ENCODE measurements at regions not wholly inside any gene's neighbourhood (a gene's known extent, or its start where the extent isn't known, plus 50 kb on each side); places are given as distances from the start of the nearest gene placed in this dataset.

- TF ChIP-seq CTCF (conservative IDR thresholded peaks at IDR 0.05): no peak
- TF ChIP-seq EZH2 (IDR thresholded peaks at IDR 0.05; ENCODE audit: low read depth): no peak
These were observed 151.2 kb downstream of the FGF9 start for GRCh38 chr13:21822029-21822428.
